Parathyroid adenoma (tissue), 2 donors: ENCODE measurements at regions not wholly inside any gene's neighbourhood (a gene's known extent, or its start where the extent isn't known, plus 50 kb on each side); places are given as distances from the start of the nearest gene placed in this dataset.
"Not testable (repeated sequence)": the region's sequence is repeated elsewhere in the genome, so short reads cannot be mapped to it uniquely, and the experiment has no call there.

ENCODE experiments used
- H2AFZ ChIP-seq: fragments of 300-600 bp; sonication (generic); one replicate; pipeline ENCODE4 v1.7.0; 2017; ENCODE audit warnings: antibody characterized with exemption, mild to moderate bottlenecking
- H3K27ac ChIP-seq: fragments of 300-600 bp; sonication (generic); one replicate; pipeline ENCODE4 v1.7.0; 2017
- H3K27me3 ChIP-seq: fragments of 300-600 bp; sonication (generic); one replicate; pipeline ENCODE4 v1.7.0; 2017; ENCODE audit warnings: low read length; ENCODE audit not compliant: control insufficient read depth, insufficient read depth
- H3K36me3 ChIP-seq: fragments of 300-600 bp; sonication (generic); one replicate; pipeline ENCODE4 v1.7.0; 2017; ENCODE audit warnings: low read length; ENCODE audit not compliant: control insufficient read depth, insufficient read depth
- H3K4me1 ChIP-seq: fragments of 300-600 bp; sonication (generic); one replicate; pipeline ENCODE4 v1.7.0; 2017; ENCODE audit warnings: control low read depth
- H3K4me2 ChIP-seq: fragments of 300-600 bp; sonication (generic); one replicate; pipeline ENCODE4 v1.7.0; 2017; ENCODE audit warnings: low read length
- H3K4me3 ChIP-seq: fragments of 300-600 bp; sonication (generic); one replicate; pipeline ENCODE4 v1.7.0; 2017; ENCODE audit warnings: low read depth, low read length
- H3K79me2 ChIP-seq: fragments of 300-600 bp; sonication (generic); one replicate; pipeline ENCODE4 v1.7.0; 2017; ENCODE audit warnings: control low read depth
- H3K9ac ChIP-seq: fragments of 300-600 bp; sonication (generic); one replicate; pipeline ENCODE4 v1.7.0; 2017; ENCODE audit warnings: mild to moderate bottlenecking
- H3K9me3 ChIP-seq: fragments of 300-600 bp; sonication (generic); one replicate; pipeline ENCODE4 v1.7.0; 2017; ENCODE audit warnings: low read length; ENCODE audit not compliant: control insufficient read depth
- CTCF ChIP-seq: fragments of 300-600 bp; sonication (generic); IDR thresholded peaks from one replicate; pipeline ENCODE4 v1.7.0; 2017; ENCODE audit warnings: antibody characterized with exemption, mild to moderate bottlenecking
- donor health status: primary hyperparathyroidism.

- TF ChIP-seq CTCF: no peak
- Histone ChIP-seq H2AFZ (no peak overlapping the region), H3K4me1 (no peaks in the 10 kb centered on the region), H3K4me2 (no peak overlapping the region), H3K27ac (no peak overlapping the region), H3K9me3 (no peaks in the 10 kb centered on the region), H3K36me3 (no peaks in the 10 kb centered on the region), H3K4me3 (no peak overlapping the region), H3K79me2 (no peaks in the 10 kb centered on the region), H3K9ac (no peak overlapping the region), H3K27me3 (no peaks in the 10 kb centered on the region)
Measured at GRCh38 chr16:5758281-5758680, 660.7 kb upstream of the EEF2KMT start.

- H3K4me1 ChIP-seq: no peaks in the 10 kb centered on the region
- no peaks in the 10 kb centered on the region for H3K79me2 ChIP-seq
- H3K36me3 ChIP-seq: no peaks in the 10 kb centered on the region
- H3K9me3 ChIP-seq: no peaks in the 10 kb centered on the region
- H3K27me3 ChIP-seq: no peaks in the 10 kb centered on the region
- no peak overlapping the region for H3K4me3 ChIP-seq
- H2AFZ ChIP-seq: no peak overlapping the region
- H3K9ac ChIP-seq: no peak overlapping the region
- no peak overlapping the region for H3K27ac ChIP-seq
- no peak for TF ChIP-seq CTCF
- H3K4me2 ChIP-seq: no peak overlapping the region
Measured at GRCh38 chr16:5756969-5757368, 659.4 kb upstream of the EEF2KMT start.

GRCh38 chr16:5753381-5753780 lies 655.8 kb upstream of the EEF2KMT start:
- TF ChIP-seq CTCF: no peak
- no peak overlapping the region for H3K4me2 ChIP-seq
- no peaks in the 10 kb centered on the region for H3K27me3 ChIP-seq
- no peaks in the 10 kb centered on the region for H3K4me1 ChIP-seq
- no peaks in the 10 kb centered on the region for H3K9me3 ChIP-seq
- H3K4me3 ChIP-seq: no peak overlapping the region
- no peaks in the 10 kb centered on the region for H3K36me3 ChIP-seq
- H3K79me2 ChIP-seq: no peaks in the 10 kb centered on the region
- no peak overlapping the region for H3K27ac ChIP-seq
- no peak overlapping the region for H2AFZ ChIP-seq
- no peak overlapping the region for H3K9ac ChIP-seq

GRCh38 chr16:5751216-5751615 lies 653.6 kb upstream of the EEF2KMT start:
- Histone ChIP-seq H3K79me2 (no peaks in the 10 kb centered on the region), H3K4me3 (no peak overlapping the region), H3K4me2 (no peak overlapping the region), H2AFZ (no peak overlapping the region), H3K27ac (no peak overlapping the region), H3K27me3 (no peaks in the 10 kb centered on the region), H3K4me1 (no peaks in the 10 kb centered on the region), H3K9me3 (no peaks in the 10 kb centered on the region), H3K36me3 (no peaks in the 10 kb centered on the region), H3K9ac (no peak overlapping the region)
- no peak for TF ChIP-seq CTCF

GRCh38 chr16:5750439-5750838 lies 652.8 kb upstream of the EEF2KMT start:
- H3K4me3 ChIP-seq, H3K9me3 ChIP-seq, H3K4me1 ChIP-seq, H3K9ac ChIP-seq, H3K79me2 ChIP-seq, H3K27ac ChIP-seq, H3K36me3 ChIP-seq, H2AFZ ChIP-seq, H3K27me3 ChIP-seq, H3K4me2 ChIP-seq: not testable (repeated sequence)
